H9 (cell line): ENCODE measurements at regions not wholly inside any gene's neighbourhood (a gene's known extent, or its start where the extent isn't known, plus 50 kb on each side); places are given as distances from the start of the nearest gene placed in this dataset.

Source experiments
- DNase-seq: peaks from one replicate; pipeline ENCODE4 v3.0.0-alpha.2; 2017
- H2AFZ ChIP-seq: one replicate; pipeline ENCODE4 v1.6.1; 2013; ENCODE audit warnings: mild to moderate bottlenecking, low read length, control low read depth, moderate library complexity
- H2AK5ac ChIP-seq: 2 replicates; pipeline ENCODE4 v1.6.1; 2013; ENCODE audit warnings: low read length, control low read depth, mixed read lengths; ENCODE audit not compliant: insufficient read length
- H2BK120ac ChIP-seq: one replicate; pipeline ENCODE4 v1.6.1; 2013; ENCODE audit warnings: low read depth, mild to moderate bottlenecking, low read length, control low read depth, inconsistent platforms; ENCODE audit not compliant: poor library complexity, severe bottlenecking
- H2BK12ac ChIP-seq: 2 replicates; pipeline ENCODE4 v1.6.1; 2013; ENCODE audit warnings: low read length, control low read depth, mixed read lengths, low read depth; ENCODE audit not compliant: insufficient read length
- H2BK15ac ChIP-seq: 2 replicates; pipeline ENCODE4 v1.6.1; 2013; ENCODE audit warnings: low read depth, low read length, control low read depth
- H2BK20ac ChIP-seq: one replicate; pipeline ENCODE4 v1.6.1; 2013; ENCODE audit warnings: low read depth, mild to moderate bottlenecking, low read length, control low read depth, inconsistent platforms; ENCODE audit not compliant: poor library complexity, severe bottlenecking
- H2BK5ac ChIP-seq: 2 replicates; pipeline ENCODE4 v1.6.1; 2013; ENCODE audit warnings: low read length, control low read depth, mixed read lengths; ENCODE audit not compliant: insufficient read length
- H3K14ac ChIP-seq: 2 replicates; pipeline ENCODE4 v1.6.1; 2013; ENCODE audit warnings: low read length, control low read depth; ENCODE audit not compliant: insufficient read depth
- H3K18ac ChIP-seq: 2 replicates; pipeline ENCODE4 v1.6.1; 2013; ENCODE audit warnings: low read depth, mild to moderate bottlenecking, mixed read lengths, low read length, control low read depth; ENCODE audit not compliant: insufficient read length
- H3K23ac ChIP-seq: 2 replicates; pipeline ENCODE4 v1.6.1; 2013; ENCODE audit warnings: low read length, control low read depth, mixed read lengths, low read depth; ENCODE audit not compliant: insufficient read length
- H3K23me2 ChIP-seq: 2 replicates; pipeline ENCODE4 v1.6.1; 2013; ENCODE audit warnings: low read depth, mild to moderate bottlenecking, mixed read lengths, low read length, control low read depth; ENCODE audit not compliant: insufficient read length, poor library complexity, severe bottlenecking
- H3K27ac ChIP-seq: 2 replicates; pipeline ENCODE4 v1.5.1; 2013; ENCODE audit warnings: low read length, control low read depth, mixed read lengths, low read depth; ENCODE audit not compliant: insufficient read length
- H3K27me3 ChIP-seq: 2 replicates; pipeline ENCODE4 v1.6.1; 2013; ENCODE audit warnings: low read length, control low read depth, inconsistent platforms; ENCODE audit not compliant: insufficient read depth
- H3K4ac ChIP-seq: 2 replicates; pipeline ENCODE4 v1.6.1; 2013; ENCODE audit warnings: low read depth, mild to moderate bottlenecking, control low read depth, inconsistent platforms, low read length, moderate library complexity
- H3K4me1 ChIP-seq: 2 replicates; pipeline ENCODE4 v1.6.1; 2013; ENCODE audit warnings: low read length, control low read depth, inconsistent platforms; ENCODE audit not compliant: insufficient read depth
- H3K4me2 ChIP-seq: 2 replicates; pipeline ENCODE4 v1.6.1; 2013; ENCODE audit warnings: low read length, control low read depth, mixed read lengths; ENCODE audit not compliant: insufficient read length, insufficient read depth
- H3K56ac ChIP-seq: 2 replicates; pipeline ENCODE4 v1.6.1; 2013; ENCODE audit warnings: low read depth, mild to moderate bottlenecking, mixed read lengths, low read length, control low read depth; ENCODE audit not compliant: insufficient read length
- H3K79me1 ChIP-seq: 2 replicates; pipeline ENCODE4 v1.6.1; 2013; ENCODE audit warnings: low read depth, mild to moderate bottlenecking, moderate library complexity, low read length, control low read depth, inconsistent platforms; ENCODE audit not compliant: insufficient read depth, poor library complexity, severe bottlenecking
- H3K79me2 ChIP-seq: 2 replicates; pipeline ENCODE4 v1.6.1; 2013; ENCODE audit warnings: low read length, control low read depth, inconsistent platforms; ENCODE audit not compliant: insufficient read depth
- H3K9ac ChIP-seq: 2 replicates; pipeline ENCODE4 v1.6.1; 2013; ENCODE audit warnings: low read length, control low read depth, mixed read lengths; ENCODE audit not compliant: insufficient read length; ENCODE audit errors: extremely low read depth
- H3K9me3 ChIP-seq: one replicate; pipeline ENCODE4 v1.6.1; 2013; ENCODE audit warnings: low read depth, low read length, inconsistent platforms; ENCODE audit not compliant: control insufficient read depth
- H3T11ph ChIP-seq: one replicate; pipeline ENCODE4 v1.6.1; 2013; ENCODE audit warnings: mild to moderate bottlenecking, low read length, control low read depth, inconsistent platforms
- H4K20me1 ChIP-seq: one replicate; pipeline ENCODE4 v1.6.1; 2013; ENCODE audit not compliant: control insufficient read depth, insufficient read length, insufficient read depth
- H4K5ac ChIP-seq: 2 replicates; pipeline ENCODE4 v1.6.1; 2013; ENCODE audit warnings: low read depth, mild to moderate bottlenecking, mixed read lengths, low read length, control low read depth; ENCODE audit not compliant: insufficient read length
- H4K8ac ChIP-seq: replicated peaks from 2 replicates; pipeline ENCODE4 v1.6.1; 2013; ENCODE audit warnings: low read length, control low read depth, mixed read lengths, low read depth; ENCODE audit not compliant: insufficient read length
- H4K91ac ChIP-seq: 2 replicates; pipeline ENCODE4 v1.6.1; 2013; ENCODE audit warnings: low read depth, mild to moderate bottlenecking, moderate library complexity, mixed read lengths, low read length, control low read depth; ENCODE audit not compliant: insufficient read length
- H3K27ac Mint-ChIP-seq, 3 experiments: 2 replicates in 2 of 3; 3 replicates in 1 of 3; pipeline ENCODE4 v1.8.0; 2020 to 2021; ENCODE audit warnings: mixed read lengths in 3 of 3, mild to moderate bottlenecking in 1 of 3, moderate library complexity in 1 of 3
- H3K27me3 Mint-ChIP-seq: 2 replicates; pipeline ENCODE4 v1.8.0; 2021; ENCODE audit warnings: low read depth, mild to moderate bottlenecking, moderate library complexity, mixed read lengths
- H3K36me3 Mint-ChIP-seq, 3 experiments: 2 replicates in 2 of 3; 3 replicates in 1 of 3; pipeline ENCODE4 v1.8.0; 2020 to 2021; ENCODE audit warnings: low read depth in 3 of 3, mixed read lengths in 3 of 3; ENCODE audit not compliant: insufficient read depth in 1 of 3
- H3K4me1 Mint-ChIP-seq, 2 experiments: 2 replicates each; pipeline ENCODE4 v1.8.0; 2020; ENCODE audit warnings: mixed read lengths in 2 of 2
- H3K4me3 Mint-ChIP-seq, 2 experiments: 2 replicates in 1 of 2; 3 replicates in 1 of 2; pipeline ENCODE4 v1.8.0; 2020 to 2021; ENCODE audit warnings: mild to moderate bottlenecking in 2 of 2, mixed read lengths in 2 of 2, moderate library complexity in 1 of 2
- H3K9me3 Mint-ChIP-seq, 2 experiments: 2 replicates in 1 of 2; 3 replicates in 1 of 2; pipeline ENCODE4 v1.8.0; 2020; ENCODE audit warnings: mild to moderate bottlenecking in 2 of 2, mixed read lengths in 2 of 2, moderate library complexity in 1 of 2
- CTCF ChIP-seq: fragments of 200-600 bp; sonication (generic); conservative IDR thresholded peaks from 3 replicates; pipeline ENCODE4 v1.8.0; 2021; ENCODE audit warnings: antibody characterized with exemption, mild to moderate bottlenecking
- WGBS: extraction: QIAGEN DNeasy Blood & Tissue Kit; methylation state at CpG from one replicate; pipeline ENCODE4 v1.1.7; 2013; ENCODE audit warnings: missing lambda C conversion rate, low lambda C conversion rate, mixed read lengths; ENCODE audit not compliant: insufficient read length; ENCODE audit errors: extremely low coverage; 5-methylcytosine and 5-hydroxymethylcytosine counted together

- no peak overlapping the region for H2BK12ac ChIP-seq
- H2BK120ac ChIP-seq: no peak overlapping the region
- Mint-ChIP-seq H3K4me1 (no peaks in the 10 kb centered on the region), H3K36me3 (no peaks in the 10 kb centered on the region), H3K9me3 (no peaks in the 10 kb centered on the region; a peak in 1 of 5 replicates), H3K27me3 (no peaks in the 10 kb centered on the region), H3K4me3 (no peak overlapping the region), H3K27ac (no peak overlapping the region)
- H3K27me3 ChIP-seq: no peaks in the 10 kb centered on the region
- no peak overlapping the region for H3K14ac ChIP-seq
- H3K9ac ChIP-seq: no peak overlapping the region
- no peak overlapping the region for H4K8ac ChIP-seq
- H3K9me3 ChIP-seq: no peaks in the 10 kb centered on the region
- H3K4me2 ChIP-seq: no peak overlapping the region
- DNase-seq: no peak
- H3K79me2 ChIP-seq: no peaks in the 10 kb centered on the region
- no peak overlapping the region for H4K91ac ChIP-seq
- no peak overlapping the region for H4K5ac ChIP-seq
- no peaks in the 10 kb centered on the region for H3K79me1 ChIP-seq
- no peaks in the 10 kb centered on the region for H3K23me2 ChIP-seq
- H3T11ph ChIP-seq: no peak overlapping the region
- no peak overlapping the region for H3K23ac ChIP-seq
- H3K4me1 ChIP-seq: no peaks in the 10 kb centered on the region
- H2AK5ac ChIP-seq: no peak overlapping the region
- no peak overlapping the region for H3K56ac ChIP-seq
- no peak for TF ChIP-seq CTCF
- no peak overlapping the region for H2BK5ac ChIP-seq
- no peak overlapping the region for H2BK15ac ChIP-seq
- H3K4ac ChIP-seq: no peak overlapping the region
- H2AFZ ChIP-seq: no peak overlapping the region
- H3K18ac ChIP-seq: no peak overlapping the region
- WGBS: no CpG with 5 or more reads among the region's 1 CpG
- no peak overlapping the region for H3K27ac ChIP-seq
- no peak overlapping the region for H2BK20ac ChIP-seq
- no peaks in the 10 kb centered on the region for H4K20me1 ChIP-seq
Observed at GRCh38 chr10:88130912-88131311, 267.5 kb downstream of the PTEN start.
